MCF 10A (cell line): ENCODE measurements at regions not wholly inside any gene's neighbourhood (a gene's known extent, or its start where the extent isn't known, plus 50 kb on each side); places are given as distances from the start of the nearest gene placed in this dataset.
"Not testable (repeated sequence)": the region's sequence is repeated elsewhere in the genome, so short reads cannot be mapped to it uniquely, and the experiment has no call there.

ENCODE experiments used
- BruUV-seq: library from RNA; stranded (reverse); fragments of 400-500 nt; replicated peaks from 2 replicates; lab custom pipeline; 2021; lab: Mats Ljungman, UMichigan
- CTCF ChIA-PET: fragments of 300-600 bp; sonication (Branson Sonifier 250); formaldehyde crosslinking; extraction: SDS; loops from one replicate; lab custom pipeline; 2021; ENCODE audit warnings: antibody characterized with exemption, inconsistent platforms; lab: Yijun Ruan, JAX
- POLR2A ChIA-PET: fragments of 300-600, 350-650 bp; sonication (Branson Sonifier 250); formaldehyde crosslinking; extraction: SDS; loops from one replicate; lab custom pipeline; 2020; ENCODE audit warnings: antibody characterized with exemption, inconsistent platforms; lab: Yijun Ruan, JAX
- DNase-seq: peaks from one replicate; pipeline ENCODE4 v3.0.0-alpha.2; 2018; ENCODE audit not compliant: unreplicated experiment
- H3K27ac Mint-ChIP-seq: one replicate; pipeline ENCODE4 v1.8.0; 2022; ENCODE audit warnings: mild to moderate bottlenecking, low read depth, mixed read lengths; ENCODE audit not compliant: unreplicated experiment
- H3K27me3 Mint-ChIP-seq: one replicate; pipeline ENCODE4 v1.8.0; 2022; ENCODE audit warnings: mixed read lengths; ENCODE audit not compliant: insufficient read depth, unreplicated experiment
- H3K36me3 Mint-ChIP-seq: one replicate; pipeline ENCODE4 v1.8.0; 2022; ENCODE audit warnings: mild to moderate bottlenecking, moderate library complexity, mixed read lengths; ENCODE audit not compliant: insufficient read depth, unreplicated experiment
- H3K4me1 Mint-ChIP-seq: one replicate; pipeline ENCODE4 v1.8.0; 2022; ENCODE audit warnings: mixed read lengths; ENCODE audit not compliant: insufficient read depth, unreplicated experiment
- H3K4me3 Mint-ChIP-seq: one replicate; pipeline ENCODE4 v1.8.0; 2022; ENCODE audit warnings: mild to moderate bottlenecking, moderate library complexity, mixed read lengths; ENCODE audit not compliant: unreplicated experiment
- H3K9me3 Mint-ChIP-seq: one replicate; pipeline ENCODE4 v1.8.0; 2022; ENCODE audit warnings: mixed read lengths; ENCODE audit not compliant: unreplicated experiment
- intact Hi-C: fragments of 100-400 bp; cut with micrococcal nuclease; formaldehyde crosslinking; loops from 2 replicates; pipeline ENCODE4 v1.14.1; 2022
- TF ChIP-seq, protein P1 (sequence below): fragments of 200-600 bp; IDR thresholded peaks from one replicate; pipeline ENCODE4 v1.8.0; 2022; ENCODE audit warnings: antibody characterized with exemption, mild to moderate bottlenecking; ENCODE audit not compliant: unreplicated experiment

DNA sequence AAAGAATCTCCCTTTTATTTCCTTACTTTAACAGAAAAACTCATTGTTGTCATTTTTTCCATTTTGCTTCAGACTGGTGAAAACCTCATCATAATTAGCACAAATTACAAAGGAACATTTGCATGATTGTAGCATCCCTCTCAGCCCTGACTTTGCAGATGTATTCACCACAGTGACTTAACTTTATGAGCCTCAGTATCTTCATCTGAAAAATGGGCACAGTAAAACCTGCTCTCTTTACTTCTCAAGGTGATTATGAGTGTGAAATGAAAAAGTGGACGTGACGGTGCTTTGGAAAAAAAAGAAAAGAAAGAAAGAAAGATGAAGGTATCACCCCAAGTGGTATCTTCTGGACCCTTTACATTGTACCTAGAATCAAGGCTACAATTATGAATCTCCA lies 193.4 kb upstream of the TOX3 start:
- no peak for DNase-seq
- Mint-ChIP-seq H3K27me3 (no peaks in the 10 kb centered on the region), H3K36me3 (no peaks in the 10 kb centered on the region), H3K4me1 (no peaks in the 10 kb centered on the region), H3K4me3 (no peak overlapping the region), H3K27ac (no peak overlapping the region), H3K9me3 (peaks cover 17% of the 10 kb centered on the region)
- TF ChIP-seq, protein P1, sequence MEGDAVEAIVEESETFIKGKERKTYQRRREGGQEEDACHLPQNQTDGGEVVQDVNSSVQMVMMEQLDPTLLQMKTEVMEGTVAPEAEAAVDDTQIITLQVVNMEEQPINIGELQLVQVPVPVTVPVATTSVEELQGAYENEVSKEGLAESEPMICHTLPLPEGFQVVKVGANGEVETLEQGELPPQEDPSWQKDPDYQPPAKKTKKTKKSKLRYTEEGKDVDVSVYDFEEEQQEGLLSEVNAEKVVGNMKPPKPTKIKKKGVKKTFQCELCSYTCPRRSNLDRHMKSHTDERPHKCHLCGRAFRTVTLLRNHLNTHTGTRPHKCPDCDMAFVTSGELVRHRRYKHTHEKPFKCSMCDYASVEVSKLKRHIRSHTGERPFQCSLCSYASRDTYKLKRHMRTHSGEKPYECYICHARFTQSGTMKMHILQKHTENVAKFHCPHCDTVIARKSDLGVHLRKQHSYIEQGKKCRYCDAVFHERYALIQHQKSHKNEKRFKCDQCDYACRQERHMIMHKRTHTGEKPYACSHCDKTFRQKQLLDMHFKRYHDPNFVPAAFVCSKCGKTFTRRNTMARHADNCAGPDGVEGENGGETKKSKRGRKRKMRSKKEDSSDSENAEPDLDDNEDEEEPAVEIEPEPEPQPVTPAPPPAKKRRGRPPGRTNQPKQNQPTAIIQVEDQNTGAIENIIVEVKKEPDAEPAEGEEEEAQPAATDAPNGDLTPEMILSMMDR: no peak
- intact Hi-C loops: no loop called here
- BruUV-seq: no TSS peak
- POLR2A ChIA-PET: no interaction called here
- CTCF ChIA-PET: interaction anchor here (0.6 to 1.0 kb wide), 2 partner anchors 519 to 549 kb away, joined by 3 read pairs; no protein-coding TSS in a partner anchor

DNA sequence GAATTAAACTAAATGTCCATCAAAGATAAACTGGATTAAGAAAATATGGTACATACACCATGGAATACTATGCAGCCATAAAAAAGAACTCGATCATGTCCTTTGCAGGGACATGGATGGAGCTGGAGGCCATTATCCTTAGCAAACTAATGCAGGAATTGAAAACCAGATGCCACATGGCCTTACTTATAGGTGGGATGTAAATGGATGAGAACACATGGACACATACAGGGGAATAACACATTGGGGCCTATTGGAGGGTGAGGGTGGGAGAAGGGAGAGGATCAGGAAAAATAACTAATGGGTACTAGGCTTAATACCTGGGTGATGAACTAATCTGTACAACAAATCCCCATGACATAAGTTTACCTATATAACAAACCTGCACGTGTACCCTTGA lies 192.0 kb upstream of the TOX3 start:
- H3K4me3 Mint-ChIP-seq, POLR2A ChIA-PET, H3K4me1 Mint-ChIP-seq, H3K36me3 Mint-ChIP-seq, DNase-seq, intact Hi-C loops, H3K27ac Mint-ChIP-seq, BruUV-seq, H3K27me3 Mint-ChIP-seq, CTCF ChIA-PET: not testable (repeated sequence)
- H3K9me3 Mint-ChIP-seq: peaks cover 17% of the 10 kb centered on the region

- POLR2A ChIA-PET: no interaction called here
- no peak overlapping the region for H3K4me3 Mint-ChIP-seq
- CTCF ChIA-PET: no interaction called here
- TF ChIP-seq, protein P1: no peak
- H3K36me3 Mint-ChIP-seq: peaks cover 5% of the 10 kb centered on the region
- peaks cover 5% of the 10 kb centered on the region for H3K9me3 Mint-ChIP-seq
- H3K27me3 Mint-ChIP-seq: no peaks in the 10 kb centered on the region
- H3K4me1 Mint-ChIP-seq: no peaks in the 10 kb centered on the region
- BruUV-seq: no TSS peak
- intact Hi-C loops: no loop called here
- H3K27ac Mint-ChIP-seq: no peak overlapping the region
- DNase-seq: no peak
Observed at GRCh38 chr16:52731219-52731875, 184.4 kb upstream of the TOX3 start.

DNA sequence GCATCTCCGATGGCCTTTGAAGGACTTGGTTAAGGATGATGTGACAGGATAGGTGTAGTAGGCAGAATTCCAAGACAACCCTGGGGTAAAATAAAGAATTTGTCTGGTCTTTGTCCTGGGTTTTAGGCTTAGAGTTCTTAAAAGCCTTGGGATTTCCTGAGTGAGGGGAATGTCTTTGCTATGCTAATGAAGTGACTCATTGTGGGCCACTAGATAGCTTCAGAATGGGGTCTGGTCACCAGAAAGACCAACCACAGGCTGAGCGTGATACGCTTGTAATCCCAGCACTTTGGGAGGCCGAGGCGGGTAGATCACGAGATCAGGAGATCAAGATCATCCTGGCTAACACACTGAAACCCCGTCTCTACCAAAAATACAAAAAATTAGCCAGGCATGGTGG lies 182.8 kb upstream of the TOX3 start:
- ChIA-PET CTCF (interaction anchor here (0.6 kb wide), 1 partner anchor 537 kb away, joined by 3 read pairs; no protein-coding TSS in a partner anchor), POLR2A (interaction anchor here (0.7 kb wide), 1 partner anchor 9 kb away, joined by 3 read pairs; no protein-coding TSS in a partner anchor)

More for the DNA sequence above, 182.8 kb upstream of the TOX3 start:
- Mint-ChIP-seq H3K27me3 (no peaks in the 10 kb centered on the region), H3K36me3 (peaks cover 6% of the 10 kb centered on the region), H3K27ac (no peak overlapping the region), H3K9me3 (peaks cover 10% of the 10 kb centered on the region), H3K4me1 (no peaks in the 10 kb centered on the region), H3K4me3 (no peak overlapping the region)
- intact Hi-C loops: no loop called here
- BruUV-seq: no TSS peak
- DNase-seq: no peak
- TF ChIP-seq, protein P1: no peak
